ENCODE measurements at regions not wholly inside any gene's neighbourhood (a gene's known extent, or its start where the extent isn't known, plus 50 kb on each side); places are given as distances from the start of the nearest gene placed in this dataset.

DNA sequence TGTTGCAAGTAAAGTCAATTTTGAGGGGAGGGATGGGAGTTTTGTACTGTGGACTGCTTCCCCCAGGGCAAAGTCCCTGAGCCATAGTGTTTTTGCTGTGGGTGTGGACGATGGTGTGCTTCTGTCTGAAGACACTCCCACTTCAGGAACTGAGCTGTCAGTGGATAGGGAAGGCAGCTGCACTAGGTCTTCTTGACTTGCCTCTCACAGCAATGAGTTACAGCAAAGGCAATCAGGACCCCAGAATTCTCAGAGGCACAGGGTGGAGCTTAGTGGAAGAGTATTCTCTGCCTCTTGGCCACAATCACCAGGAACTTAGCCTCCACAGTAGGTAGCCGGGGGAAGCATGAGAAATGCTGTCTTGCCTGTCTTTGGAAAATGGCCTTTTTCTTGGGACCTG lies 1416.6 kb upstream of the MIR17HG start:
- no peak for DNase-seq (ENCODE audit: low spot score)

GRCh38 chr13:89932902-89933301 lies 1414.6 kb upstream of the MIR17HG start:
- FAIRE-seq (no peak), DNase-seq (ENCODE audit: low spot score) (no peak)

More for the DNA sequence above, 1416.6 kb upstream of the MIR17HG start:
- FAIRE-seq, result no peak

- DNase-seq (ENCODE audit: low spot score) (no peak), FAIRE-seq (no peak)
Measured at GRCh38 chr13:89936256-89936655, 1411.2 kb upstream of the MIR17HG start.

- FAIRE-seq (no peak), DNase-seq (ENCODE audit: low spot score) (no peak)
Measured at GRCh38 chr13:89937420-89937819, 1410.1 kb upstream of the MIR17HG start.

DNA sequence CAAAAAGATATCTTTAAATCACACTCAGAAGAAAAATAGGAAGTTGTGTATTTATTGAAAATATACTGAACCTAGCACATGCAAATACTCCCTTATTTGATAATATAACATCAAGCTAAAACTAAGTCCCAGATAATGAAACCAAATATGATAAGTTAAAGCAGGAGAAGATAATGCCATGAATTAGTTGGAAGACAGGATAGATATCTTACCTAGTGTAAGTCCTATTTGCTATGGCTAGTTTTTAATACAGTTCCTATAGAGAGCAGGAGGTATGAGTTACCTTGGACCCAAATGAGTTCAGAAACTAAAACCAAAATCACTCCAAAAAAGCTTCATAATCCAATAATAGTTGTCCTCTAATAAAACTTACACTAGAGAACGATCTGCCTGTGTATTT lies 1407.1 kb upstream of the MIR17HG start:
- DNase-seq (ENCODE audit: low spot score) (no peak), FAIRE-seq (no peak)

- DNase-seq (ENCODE audit: low spot score) (no peak), FAIRE-seq (no peak)
Measured at GRCh38 chr13:89943139-89943538, 1404.3 kb upstream of the MIR17HG start.

- DNase-seq (ENCODE audit: low spot score) (no peak), FAIRE-seq (no peak)
Measured at GRCh38 chr13:89950225-89950624, 1397.3 kb upstream of the MIR17HG start.

DNA sequence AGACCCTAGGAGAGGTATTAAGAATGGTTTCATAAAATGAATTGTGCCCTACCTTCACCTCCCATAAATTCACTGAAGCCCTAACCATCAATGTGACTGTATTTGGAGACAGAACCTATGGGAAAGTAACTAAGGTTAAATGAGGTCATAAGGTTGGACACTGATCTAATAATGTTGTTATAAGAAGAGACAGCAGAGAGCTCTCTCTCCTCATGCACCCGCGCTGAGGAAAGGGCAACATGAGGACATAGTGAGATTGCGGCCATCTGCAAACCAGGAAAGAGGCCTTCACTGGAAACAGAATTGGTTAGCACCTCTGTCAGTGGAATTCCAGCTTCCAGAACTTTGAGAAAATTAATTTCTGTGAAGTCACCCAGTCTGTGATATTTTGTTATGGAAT lies 1396.1 kb upstream of the MIR17HG start:
- DNase-seq (ENCODE audit: low spot score), result no peak

GRCh38 chr13:89953581-89953980 lies 1393.9 kb upstream of the MIR17HG start:
- DNase-seq (ENCODE audit: low spot score), result no peak
- FAIRE-seq, result no peak

More for the DNA sequence above, 1396.1 kb upstream of the MIR17HG start:
- FAIRE-seq, result no peak

DNA sequence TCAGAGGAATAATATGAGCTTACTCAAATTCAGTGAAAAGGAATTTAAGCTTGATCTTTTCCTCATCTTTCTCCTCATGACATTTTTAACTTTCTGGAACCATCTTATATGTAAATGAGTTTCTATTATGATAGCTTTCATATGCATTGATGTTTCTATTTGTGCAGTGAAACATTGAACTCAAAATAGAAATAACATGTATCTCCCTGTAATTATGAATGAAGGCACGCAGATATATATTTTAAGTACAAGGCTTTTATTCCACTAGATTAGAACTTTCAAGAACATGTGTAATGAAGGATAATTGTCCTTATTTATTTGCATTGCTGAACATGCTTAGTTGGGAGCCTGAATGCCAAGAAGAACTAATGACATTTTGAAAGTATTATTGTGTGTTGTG lies 1391.7 kb upstream of the MIR17HG start:
- FAIRE-seq, result no peak
- DNase-seq (ENCODE audit: low spot score), result no peak

GRCh38 chr13:89959074-89959473 lies 1388.4 kb upstream of the MIR17HG start:
- no peak for DNase-seq (ENCODE audit: low spot score)
- FAIRE-seq, result no peak

GRCh38 chr13:89965252-89965651 lies 1382.2 kb upstream of the MIR17HG start:
- FAIRE-seq (no peak), DNase-seq (ENCODE audit: low spot score) (no peak)

DNA sequence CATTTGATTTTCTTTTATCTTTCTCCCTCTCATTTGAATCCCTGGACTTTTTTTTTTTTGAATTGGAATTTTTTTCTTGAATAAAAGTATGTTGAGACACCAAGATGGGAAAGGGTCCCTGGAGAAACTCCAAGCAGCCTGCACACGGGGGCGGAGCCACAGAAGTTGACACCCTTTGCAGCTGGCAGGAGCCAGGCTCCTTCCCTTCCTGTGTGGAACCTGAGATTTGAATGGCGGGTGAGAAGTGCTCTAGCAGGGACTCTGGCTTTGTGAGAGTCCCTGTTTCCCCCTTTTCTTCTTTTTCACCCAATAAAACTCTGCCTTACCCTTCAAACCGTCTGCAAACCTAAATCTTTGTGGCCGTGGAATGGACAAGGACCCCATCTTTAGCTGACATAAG lies 1381.0 kb upstream of the MIR17HG start:
- FAIRE-seq, result no peak

GRCh38 chr13:89967701-89968100 lies 1379.8 kb upstream of the MIR17HG start:
- DNase-seq (ENCODE audit: low spot score) (no peak), FAIRE-seq (no peak)

More for the DNA sequence above, 1381.0 kb upstream of the MIR17HG start:
- no peak for DNase-seq (ENCODE audit: low spot score)

GRCh38 chr13:89968470-89968869 lies 1379.0 kb upstream of the MIR17HG start:
- FAIRE-seq, result no peak

DNA sequence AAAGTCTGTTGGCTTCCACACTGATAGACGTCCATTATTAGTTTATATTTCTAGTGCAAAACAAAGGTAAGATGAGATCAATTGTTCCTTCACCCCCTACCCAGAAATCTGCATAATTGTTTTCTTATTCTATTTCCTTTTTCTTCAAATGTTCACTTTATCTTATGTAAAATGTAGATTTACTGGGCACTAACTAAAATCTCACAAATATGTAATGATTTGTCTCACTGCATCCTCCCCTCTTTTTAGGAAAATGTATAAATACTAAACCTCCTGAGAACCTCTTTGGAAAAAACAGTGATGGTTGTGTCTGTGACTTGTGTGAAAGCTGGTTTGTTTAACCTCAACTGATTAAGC lies 1377.2 kb upstream of the MIR17HG start:
- FAIRE-seq (no peak), DNase-seq (ENCODE audit: low spot score) (no peak)

More at GRCh38 chr13:89968470-89968869, 1379.0 kb upstream of the MIR17HG start:
- DNase-seq (ENCODE audit: low spot score), result no peak

DNA sequence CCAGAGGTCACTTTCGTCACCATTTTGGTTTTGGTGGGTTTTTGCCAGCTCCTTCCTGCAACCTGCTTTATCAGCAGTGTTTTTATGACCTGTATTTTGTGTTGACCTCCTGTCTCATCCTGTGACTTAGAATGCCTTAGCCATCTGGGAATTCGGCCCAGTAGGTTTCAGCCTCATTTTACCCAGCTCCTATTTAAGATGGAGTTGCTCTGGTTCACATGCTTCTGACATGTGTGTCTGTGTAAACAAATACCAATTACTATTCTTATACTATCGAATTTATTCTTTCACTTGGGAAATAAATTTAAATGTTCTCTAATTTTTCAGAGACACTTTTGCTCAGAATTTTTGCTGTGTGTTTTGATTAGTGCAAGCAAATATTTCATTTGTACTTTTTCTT lies 1370.3 kb upstream of the MIR17HG start:
- DNase-seq (ENCODE audit: low spot score), result no peak

DNA sequence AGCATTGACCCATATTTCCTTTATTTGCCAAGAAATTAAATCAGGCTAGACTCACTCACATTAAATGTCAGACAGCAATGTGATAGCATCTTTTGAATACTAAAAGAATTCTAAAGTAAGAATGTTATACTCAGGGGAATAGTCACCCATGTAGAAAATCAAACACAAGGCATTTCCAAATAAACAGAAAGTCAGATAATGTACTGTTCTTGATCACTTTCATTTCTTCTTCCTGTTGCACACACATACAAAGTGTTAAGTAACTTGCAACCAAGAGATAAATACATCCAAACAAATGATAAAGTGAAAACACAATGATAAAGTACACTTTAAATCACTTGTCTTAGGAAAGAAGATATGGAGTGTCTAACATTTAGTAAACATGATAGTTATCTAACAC lies 1366.6 kb upstream of the MIR17HG start:
- FAIRE-seq (no peak), DNase-seq (ENCODE audit: low spot score) (no peak)

More for the DNA sequence above, 1370.3 kb upstream of the MIR17HG start:
- FAIRE-seq, result no peak

GRCh38 chr13:89982407-89983095 lies 1364.9 kb upstream of the MIR17HG start:
- FAIRE-seq (no peak), DNase-seq (ENCODE audit: low spot score) (no peak)

- FAIRE-seq, result no peak
Measured at GRCh38 chr13:89988206-89988605, 1359.3 kb upstream of the MIR17HG start.

DNA sequence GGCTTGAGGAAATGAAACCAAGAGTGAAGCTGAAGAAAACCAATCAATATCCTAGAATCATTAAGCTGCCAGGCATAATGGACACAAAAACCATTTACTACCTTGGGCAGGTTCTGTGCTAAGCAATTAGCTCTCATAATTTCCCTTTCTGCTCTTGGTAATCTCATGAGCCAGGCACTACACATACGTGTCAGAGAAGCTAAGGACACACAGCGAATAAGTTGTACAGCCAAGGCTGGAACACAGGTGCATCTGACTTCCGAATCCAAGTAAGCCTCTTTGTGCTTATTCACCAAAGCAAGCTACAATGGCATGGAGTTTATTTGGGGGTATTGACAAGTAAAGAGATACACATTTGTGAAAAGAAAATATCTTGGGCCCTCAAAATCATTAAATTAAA lies 1343.9 kb upstream of the MIR17HG start:
- no peak for DNase-seq (ENCODE audit: low spot score)
- FAIRE-seq, result no peak

More at GRCh38 chr13:89988206-89988605, 1359.3 kb upstream of the MIR17HG start:
- no peak for DNase-seq (ENCODE audit: low spot score)

DNA sequence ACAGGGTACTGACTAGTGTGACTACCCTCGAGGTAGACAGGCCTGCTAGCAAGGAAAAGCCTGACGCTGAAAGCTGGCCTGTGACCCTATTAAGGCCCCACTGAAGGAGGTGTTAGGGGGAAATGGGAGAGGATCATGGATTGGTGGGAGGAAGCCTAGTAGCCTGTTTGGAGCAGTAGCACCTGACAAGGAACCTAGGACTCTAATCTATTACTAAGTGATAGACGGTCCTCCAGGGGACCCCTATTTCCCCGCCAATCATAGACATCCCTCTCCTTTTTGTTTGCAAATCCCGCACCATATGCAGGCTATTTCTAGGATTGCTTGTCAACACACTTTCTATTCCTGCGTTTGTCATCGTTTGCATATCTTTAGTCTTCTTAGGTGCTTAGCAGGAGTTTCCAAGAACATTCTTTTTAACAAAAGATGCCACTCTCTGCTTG lies 1338.8 kb upstream of the MIR17HG start:
- FAIRE-seq, result no peak
- no peak for DNase-seq (ENCODE audit: low spot score)

GRCh38 chr13:90014038-90014437 lies 1333.4 kb upstream of the MIR17HG start:
- no peak for FAIRE-seq
- no peak for DNase-seq (ENCODE audit: low spot score)

Data from RCC 7860 (cell line).